SIG-M5 treated with dmso at 0.1 percent for 504 hours (cell line): ENCODE measurements at regions not wholly inside any gene's neighbourhood (a gene's known extent, or its start where the extent isn't known, plus 50 kb on each side); places are given as distances from the start of the nearest gene placed in this dataset.
"Not testable (repeated sequence)": the region's sequence is repeated elsewhere in the genome, so short reads cannot be mapped to it uniquely, and the experiment has no call there.

Experiments used
- DNase-seq: peaks from one replicate; lab custom pipeline; 2025; ENCODE audit not compliant: unreplicated experiment; lab: John Stamatoyannopoulos, UW

DNA sequence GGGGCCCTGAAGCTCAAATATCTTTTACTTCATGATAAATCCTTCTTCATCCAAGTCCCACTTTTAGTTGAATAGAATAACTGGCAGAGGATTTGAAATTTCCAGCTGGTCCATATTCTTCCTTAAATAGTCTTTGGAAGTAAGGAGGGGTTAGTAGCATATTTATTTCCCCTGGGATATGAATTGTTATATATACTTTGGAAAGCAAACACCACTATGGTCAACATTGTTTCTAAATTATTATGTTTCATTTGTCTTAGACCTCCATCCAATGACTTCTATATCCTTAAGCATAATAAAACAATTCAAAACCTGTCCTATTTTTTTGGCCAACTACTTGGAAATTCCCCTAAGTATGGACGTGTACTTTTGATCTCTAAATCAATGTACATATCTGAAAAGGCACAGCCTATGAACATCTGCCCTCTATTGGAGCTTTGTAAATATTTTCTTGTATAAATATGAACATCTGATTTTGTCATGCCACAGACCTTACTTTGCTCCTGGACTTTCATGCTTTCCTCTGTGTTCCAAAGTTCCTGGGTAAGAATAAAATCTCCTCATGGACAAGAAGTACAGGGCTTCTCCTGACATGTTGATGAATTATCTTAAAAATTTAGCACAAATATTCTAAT, 1212.0 kb downstream of the GALC start:
- DNase-seq = no peak

- no peak for DNase-seq
These were observed 1212.5 kb downstream of the GALC start for GRCh38 chr14:86780461-86780860.

DNA sequence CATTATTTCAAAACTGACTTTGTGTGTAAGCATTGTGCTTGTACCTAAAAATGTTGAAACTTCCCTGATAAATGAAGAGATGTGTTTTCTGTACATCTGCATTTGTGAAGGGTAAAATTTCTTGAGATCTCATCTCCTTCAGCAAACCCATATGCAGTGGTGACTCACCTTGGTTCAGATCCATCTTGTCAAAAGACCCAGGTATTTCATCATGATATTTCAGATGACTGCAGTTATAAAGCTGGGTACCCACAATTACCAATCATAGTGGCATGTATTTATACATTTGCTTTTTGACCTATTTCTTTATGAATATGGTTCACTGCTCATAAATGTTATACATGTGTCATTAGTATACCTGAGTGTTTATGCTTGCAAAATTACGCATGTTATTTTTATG, 1213.6 kb downstream of the GALC start:
- no peak for DNase-seq

DNA sequence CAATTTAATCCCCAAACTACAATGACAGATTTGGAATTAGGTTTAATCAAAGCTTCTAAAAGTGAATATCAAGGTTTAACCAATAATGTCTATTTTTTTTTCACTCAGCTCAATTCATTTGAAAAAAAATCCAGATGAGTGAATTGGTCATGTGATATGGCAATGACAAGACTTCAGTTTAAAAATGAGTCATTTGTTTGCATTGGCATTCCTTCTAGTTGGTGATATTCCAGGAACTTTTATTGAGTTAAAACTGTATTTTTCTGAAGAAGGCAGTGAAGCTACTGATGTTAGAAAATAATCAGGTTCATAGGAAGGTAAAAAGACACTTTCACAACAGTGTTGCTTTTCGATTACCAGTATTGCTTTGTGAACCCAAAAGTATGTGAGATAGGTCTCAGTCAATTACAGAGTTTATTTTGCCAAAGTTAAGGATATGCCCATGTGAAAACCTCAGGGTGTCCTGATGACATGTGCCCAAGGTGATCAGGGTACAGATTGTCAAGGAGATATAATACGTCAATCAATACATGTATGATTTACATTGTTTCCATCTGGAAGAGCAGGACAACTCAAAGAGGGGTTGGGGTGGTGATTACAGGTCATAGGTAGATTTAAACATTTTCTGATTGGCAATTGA, 1214.9 kb downstream of the GALC start:
- DNase-seq = no peak

- DNase-seq = not testable (repeated sequence)
These were observed 1217.1 kb downstream of the GALC start for GRCh38 chr14:86775896-86776295.

- no peak for DNase-seq
These were observed 1218.1 kb downstream of the GALC start for GRCh38 chr14:86774916-86775315.

GRCh38 chr14:86772075-86772474, 1220.9 kb downstream of the GALC start:
- no peak for DNase-seq

DNA sequence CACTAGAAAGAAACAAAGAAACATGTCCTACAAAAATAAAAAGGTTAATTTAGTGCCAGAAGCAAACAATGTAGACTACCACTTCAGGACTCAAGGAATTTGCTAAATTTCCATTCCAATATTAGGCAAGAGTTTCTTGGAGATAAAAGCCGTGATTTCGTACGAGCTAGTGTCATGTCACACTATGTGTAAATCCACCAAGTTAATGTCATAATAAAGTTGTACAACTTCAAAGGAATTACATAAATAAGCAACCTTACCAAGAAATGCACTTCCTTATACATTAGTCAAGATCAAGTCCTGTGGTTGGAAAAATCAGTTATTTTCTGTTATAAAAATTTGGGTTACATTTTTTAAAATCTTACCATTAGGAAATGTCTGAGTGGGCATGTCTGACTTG, 1222.8 kb downstream of the GALC start:
- no peak for DNase-seq

- no peak for DNase-seq
These were observed 1226.5 kb downstream of the GALC start for GRCh38 chr14:86766469-86766868.

DNA sequence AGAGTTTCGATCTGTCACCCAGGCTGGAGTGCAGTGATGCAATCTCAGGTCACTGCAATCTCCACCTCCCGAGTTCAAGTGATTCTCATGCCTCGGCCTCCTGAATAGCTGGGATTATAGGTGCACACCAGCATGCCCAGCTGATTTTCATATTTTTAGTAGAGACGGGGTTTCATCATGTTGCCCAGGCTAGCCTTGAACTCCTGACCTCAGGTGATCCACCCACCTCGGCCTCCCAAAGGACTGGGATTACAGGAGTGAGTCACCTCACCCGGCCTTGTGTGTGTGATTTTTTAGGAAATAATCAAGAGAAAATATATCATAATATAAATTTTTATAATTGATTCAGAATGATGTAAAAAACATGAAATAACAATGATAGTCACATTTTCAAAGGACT, 1231.4 kb downstream of the GALC start:
- no peak for DNase-seq

DNA sequence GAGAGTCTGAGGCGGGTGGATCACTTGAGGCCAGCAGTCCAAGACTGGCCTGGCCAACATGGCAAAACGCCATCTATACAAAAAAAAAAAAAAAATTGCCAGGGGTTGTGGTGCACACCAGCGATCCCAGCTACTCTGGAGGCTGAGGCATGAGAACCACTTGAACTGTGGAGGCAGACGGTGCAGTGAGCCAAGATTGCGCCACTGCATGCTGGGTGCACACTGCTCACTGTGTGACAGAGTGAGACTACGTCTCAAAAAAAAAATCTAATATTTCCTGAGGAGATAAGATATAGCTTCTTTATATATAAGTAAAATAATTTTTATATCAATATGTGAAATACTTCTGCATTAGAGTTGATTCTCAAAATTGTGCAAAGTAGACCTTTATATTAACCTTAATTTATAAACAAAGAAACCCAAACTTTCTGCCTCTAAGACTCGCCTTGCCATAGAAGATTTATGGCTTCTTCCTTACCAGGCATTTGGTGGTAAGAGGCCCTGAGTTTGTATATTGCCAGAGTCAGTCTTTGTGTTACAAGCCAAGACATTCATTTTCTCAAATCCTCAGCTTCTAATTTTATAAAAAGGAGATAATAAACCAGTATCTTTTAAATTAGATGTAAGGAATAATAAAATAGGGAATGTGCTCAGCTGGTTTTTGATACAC, 1226.7 kb downstream of the FLRT2 start:
- no peak for DNase-seq

- not testable (repeated sequence) for DNase-seq
These were observed 1220.5 kb downstream of the FLRT2 start for GRCh38 chr14:86750488-86750887.

DNA sequence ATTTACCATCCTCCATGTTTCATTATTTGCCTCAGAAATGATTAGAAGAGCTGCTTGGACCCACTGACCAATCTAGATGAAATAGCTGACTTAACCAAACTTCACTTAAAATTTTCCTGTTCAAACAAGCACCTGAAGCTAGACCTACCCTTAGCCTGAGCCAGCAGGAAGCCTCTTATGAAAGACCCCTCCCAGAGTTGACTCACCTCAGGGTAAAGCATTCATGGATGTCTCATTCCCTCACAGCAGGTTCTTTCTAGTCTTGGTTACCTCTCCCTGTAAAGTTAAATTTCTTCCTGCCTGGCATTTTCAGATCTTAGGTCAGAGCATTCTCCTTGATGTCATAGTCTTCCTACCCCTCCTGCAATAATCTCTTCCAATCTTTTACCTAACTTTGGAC, 1209.8 kb downstream of the FLRT2 start:
- DNase-seq = no peak

DNA sequence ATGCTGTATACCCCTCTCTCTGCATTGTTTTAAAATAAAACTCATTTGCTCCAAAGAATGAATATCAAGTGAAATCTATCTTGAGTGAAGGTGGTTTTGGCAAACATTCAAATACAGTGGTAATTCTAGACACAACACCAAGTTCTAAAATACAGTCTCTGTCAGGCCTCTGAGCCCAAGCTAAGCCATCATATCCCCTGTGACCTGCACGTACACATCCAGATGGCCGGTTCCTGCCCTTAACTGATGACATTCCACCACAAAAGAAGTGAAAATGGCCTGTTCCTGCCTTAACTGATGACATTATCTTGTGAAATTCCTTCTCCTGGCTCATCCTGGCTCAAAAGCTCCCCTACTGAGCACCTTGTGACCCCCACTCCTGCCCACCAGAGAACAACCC, 1201.5 kb downstream of the FLRT2 start:
- DNase-seq = not testable (repeated sequence)

DNA sequence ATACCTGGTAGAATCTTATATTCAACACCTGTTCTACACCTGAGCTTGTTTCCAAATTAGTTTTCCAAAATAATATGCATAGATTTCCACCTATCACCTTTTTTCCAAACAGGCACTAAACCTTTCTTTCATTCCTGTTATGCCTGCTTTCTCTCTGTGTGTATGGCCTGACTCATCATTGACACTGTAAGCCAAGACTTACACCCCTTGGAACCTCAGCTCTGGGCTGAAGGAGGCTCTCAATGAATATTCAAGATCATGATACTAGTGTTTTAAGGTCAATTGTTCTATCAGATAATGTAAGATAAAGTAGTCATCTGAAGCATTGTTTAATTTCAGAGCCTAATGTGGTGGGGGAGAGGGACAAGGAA, 1193.3 kb downstream of the FLRT2 start:
- DNase-seq = no peak

- no peak for DNase-seq
These were observed 1192.8 kb downstream of the FLRT2 start for GRCh38 chr14:86722612-86723253.

DNA sequence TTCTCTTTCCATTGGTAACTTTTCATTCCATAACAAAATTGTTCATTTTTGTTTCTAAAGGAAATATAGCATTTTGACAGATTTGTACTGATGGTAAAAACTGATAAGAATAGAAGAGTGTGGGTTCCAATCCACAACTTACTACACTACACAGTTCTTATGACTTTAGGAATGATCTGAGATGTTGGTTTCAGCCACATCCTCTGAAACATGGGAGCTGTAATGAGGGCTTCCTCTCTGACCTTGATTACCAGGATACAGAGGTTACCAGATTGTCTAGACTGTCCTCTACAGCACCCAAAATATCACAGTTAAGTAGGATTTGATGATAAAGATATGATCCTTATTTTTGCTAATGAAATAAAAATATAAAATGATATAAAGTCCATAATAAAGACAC, 1184.6 kb downstream of the FLRT2 start:
- no peak for DNase-seq

DNA sequence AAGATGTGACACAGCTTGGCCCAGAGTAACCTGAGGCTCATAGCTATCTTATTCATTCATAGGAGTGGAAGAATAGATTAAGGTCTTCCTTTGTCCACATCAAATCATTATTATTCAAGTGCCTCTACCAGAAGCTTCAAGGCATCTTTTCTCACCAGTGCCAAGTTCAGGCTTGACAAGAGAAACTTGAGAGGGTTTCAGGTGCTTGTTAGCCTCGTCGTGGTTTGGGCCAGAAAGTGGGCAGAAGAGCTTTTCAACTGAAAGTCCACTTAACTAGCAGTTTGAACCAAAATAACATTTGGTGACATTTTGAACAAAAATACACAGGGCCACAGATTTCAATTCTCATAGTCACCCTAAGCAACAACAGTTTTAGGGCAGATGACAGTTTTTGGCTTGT, 1184.2 kb downstream of the FLRT2 start:
- DNase-seq = no peak

DNA sequence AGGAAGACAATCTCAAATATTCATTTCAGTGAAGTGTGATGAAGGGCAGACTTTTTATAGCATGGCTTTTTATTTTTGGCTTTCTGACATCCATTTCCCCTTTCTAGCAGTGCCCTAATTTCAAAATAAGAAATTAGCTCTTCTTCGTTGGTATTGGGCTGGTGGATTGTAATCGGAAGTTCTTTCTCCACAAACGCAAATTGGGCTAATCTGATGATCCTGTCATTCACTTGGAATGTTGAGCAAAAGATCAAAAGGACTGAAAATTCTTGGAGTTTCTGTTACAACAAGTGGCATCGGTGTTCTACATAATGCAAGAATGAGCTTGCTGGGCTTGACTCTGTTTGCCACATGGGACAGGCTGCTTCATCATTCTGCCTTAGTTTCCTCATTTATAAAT, 1182.8 kb downstream of the FLRT2 start:
- peak; percentile 63 for DNase-seq

GRCh38 chr14:86712176-86712575, 1182.2 kb downstream of the FLRT2 start:
- peak; percentile 77 for DNase-seq

- no peak for DNase-seq
These were observed 1178.9 kb downstream of the FLRT2 start for GRCh38 chr14:86708846-86709339.

- no peak for DNase-seq
These were observed 1177.1 kb downstream of the FLRT2 start for GRCh38 chr14:86707071-86707470.
